Uterus (tissue), 2 donors: ENCODE measurements at regions not wholly inside any gene's neighbourhood (a gene's known extent, or its start where the extent isn't known, plus 50 kb on each side); places are given as distances from the start of the nearest gene placed in this dataset.

ENCODE experiments used
- CTCF ChIP-seq, 4 experiments: fragments of 200-600 bp in 2 of 4; fragments of 450-650 bp in 2 of 4; sonication (generic) in 2 of 4; IDR thresholded peaks; one replicate each; pipeline ENCODE4 v1.5.1; 2016 to 2019; ENCODE audit warnings: antibody characterized with exemption in 4 of 4, mild to moderate bottlenecking in 2 of 4, moderate library complexity in 1 of 4
- POLR2A ChIP-seq, 2 donors: fragments of 450-650 bp; IDR thresholded peaks; one replicate each; pipeline ENCODE4 v1.6.1; 2016; ENCODE audit warnings: antibody characterized with exemption in 2 of 2, mild to moderate bottlenecking in 1 of 2, moderate library complexity in 1 of 2

DNA sequence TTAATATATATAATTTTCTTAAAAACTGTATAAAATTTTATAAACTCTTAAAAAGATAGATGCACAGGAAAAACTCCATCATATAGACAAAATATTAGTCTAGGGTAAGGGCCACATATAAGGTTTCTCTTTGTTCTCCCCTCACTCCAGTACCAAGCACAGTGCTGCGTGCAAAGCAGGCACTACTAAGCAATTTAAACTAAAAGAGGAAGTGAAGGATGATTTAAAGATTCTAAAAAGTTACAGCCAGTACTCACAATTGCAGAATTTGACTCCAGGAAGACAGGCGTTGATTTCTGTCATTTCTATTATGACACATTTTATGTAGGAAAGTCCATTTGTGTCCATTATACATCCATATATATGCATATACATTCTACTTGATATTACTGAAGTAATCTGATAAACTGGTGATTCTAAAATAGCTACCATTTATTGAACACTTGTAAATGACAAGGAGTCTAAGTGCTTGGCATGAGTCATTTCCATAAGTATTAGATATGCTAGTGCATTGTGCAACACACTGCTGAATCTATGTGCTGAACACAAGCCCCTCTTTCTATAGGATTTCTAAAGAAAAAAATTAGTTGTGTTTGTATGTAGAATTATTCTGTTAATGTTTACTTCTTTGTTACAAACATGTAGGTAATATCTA lies 785.5 kb upstream of the ARRDC4 start:
- TF ChIP-seq POLR2A (IDR thresholded peaks at IDR 0.05) (no peak), CTCF (IDR thresholded peaks at IDR 0.05) (no peak)
